ENCODE measurements at regions not wholly inside any gene's neighbourhood (a gene's known extent, or its start where the extent isn't known, plus 50 kb on each side); places are given as distances from the start of the nearest gene placed in this dataset.

- TF ChIP-seq KDM3A (CRISPR knock-in tag; IDR thresholded peaks at IDR 0.05; ENCODE audit: low read depth) (no peak), ZNF563 (CRISPR knock-in tag; IDR thresholded peaks at IDR 0.05) (no peak), CREB1 (IDR thresholded peaks at IDR 0.05) (no peak), CREB1 (CRISPR knock-in tag; IDR thresholded peaks at IDR 0.05) (no peak), CTCF (CRISPR knock-in tag; IDR thresholded peaks at IDR 0.05) (no peak), SIN3A (IDR thresholded peaks at IDR 0.05; ENCODE audit: borderline replicate concordance, low read depth, low read length) (no peak), RFX1 (IDR thresholded peaks at IDR 0.05) (no peak), EZH2 (conservative IDR thresholded peaks at IDR 0.05; ENCODE audit: low read depth, low read length) (no peak), SAP130 (CRISPR knock-in tag; IDR thresholded peaks at IDR 0.05; ENCODE audit: low read depth) (no peak), SP2 (CRISPR knock-in tag; IDR thresholded peaks at IDR 0.05) (no peak), UBTF (CRISPR knock-in tag; IDR thresholded peaks at IDR 0.05) (no peak), BCLAF1 (IDR thresholded peaks at IDR 0.05) (no peak), TAF15 (IDR thresholded peaks at IDR 0.05; ENCODE audit: low read depth, low read length, poor library complexity, severe bottlenecking) (no peak), TAF1 (CRISPR knock-in tag; IDR thresholded peaks at IDR 0.05) (no peak), JUND (CRISPR knock-in tag; IDR thresholded peaks at IDR 0.05) (no peak)
Observed at GRCh38 chr12:45494279-45494678, 235.2 kb upstream of the ARID2 start.
